ENCODE measurements at regions not wholly inside any gene's neighbourhood (a gene's known extent, or its start where the extent isn't known, plus 50 kb on each side); places are given as distances from the start of the nearest gene placed in this dataset.

DNA sequence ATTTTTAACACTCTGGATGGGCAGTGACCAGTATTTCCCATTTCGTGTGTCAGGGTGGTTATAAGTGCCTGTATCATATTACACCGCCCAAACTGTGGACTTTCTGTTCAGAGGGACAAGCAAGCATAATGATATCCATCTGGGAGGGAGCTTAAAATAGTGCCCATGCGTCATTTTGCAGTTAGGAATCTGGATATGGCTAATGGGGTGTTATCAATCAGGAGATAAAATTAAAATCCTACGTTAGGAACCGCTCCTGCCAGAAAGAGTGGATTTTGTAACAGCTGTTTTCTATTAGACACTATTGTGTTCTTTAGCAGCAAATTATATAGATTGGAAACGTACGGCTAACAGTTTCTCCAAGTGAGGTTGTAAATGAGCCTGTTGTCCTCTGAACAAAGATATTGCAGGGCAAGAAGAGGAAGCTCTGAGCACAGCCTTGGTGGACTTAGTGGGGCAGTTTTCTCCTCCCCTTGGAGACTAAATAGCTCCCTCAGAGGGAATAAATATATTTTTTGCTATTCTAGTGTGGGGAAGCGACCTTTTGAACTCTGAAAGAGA is 160.4 kb downstream of the SPATA31D1 start:
- no peak for DNase-seq (ENCODE audit: low read depth)
- no peak overlapping the region for H3K4me3 ChIP-seq (ENCODE audit: low read length)
- TF ChIP-seq, protein P1, sequence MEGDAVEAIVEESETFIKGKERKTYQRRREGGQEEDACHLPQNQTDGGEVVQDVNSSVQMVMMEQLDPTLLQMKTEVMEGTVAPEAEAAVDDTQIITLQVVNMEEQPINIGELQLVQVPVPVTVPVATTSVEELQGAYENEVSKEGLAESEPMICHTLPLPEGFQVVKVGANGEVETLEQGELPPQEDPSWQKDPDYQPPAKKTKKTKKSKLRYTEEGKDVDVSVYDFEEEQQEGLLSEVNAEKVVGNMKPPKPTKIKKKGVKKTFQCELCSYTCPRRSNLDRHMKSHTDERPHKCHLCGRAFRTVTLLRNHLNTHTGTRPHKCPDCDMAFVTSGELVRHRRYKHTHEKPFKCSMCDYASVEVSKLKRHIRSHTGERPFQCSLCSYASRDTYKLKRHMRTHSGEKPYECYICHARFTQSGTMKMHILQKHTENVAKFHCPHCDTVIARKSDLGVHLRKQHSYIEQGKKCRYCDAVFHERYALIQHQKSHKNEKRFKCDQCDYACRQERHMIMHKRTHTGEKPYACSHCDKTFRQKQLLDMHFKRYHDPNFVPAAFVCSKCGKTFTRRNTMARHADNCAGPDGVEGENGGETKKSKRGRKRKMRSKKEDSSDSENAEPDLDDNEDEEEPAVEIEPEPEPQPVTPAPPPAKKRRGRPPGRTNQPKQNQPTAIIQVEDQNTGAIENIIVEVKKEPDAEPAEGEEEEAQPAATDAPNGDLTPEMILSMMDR (conservative IDR thresholded peaks at IDR 0.05; ENCODE audit: low read depth, low read length) = no peak

DNA sequence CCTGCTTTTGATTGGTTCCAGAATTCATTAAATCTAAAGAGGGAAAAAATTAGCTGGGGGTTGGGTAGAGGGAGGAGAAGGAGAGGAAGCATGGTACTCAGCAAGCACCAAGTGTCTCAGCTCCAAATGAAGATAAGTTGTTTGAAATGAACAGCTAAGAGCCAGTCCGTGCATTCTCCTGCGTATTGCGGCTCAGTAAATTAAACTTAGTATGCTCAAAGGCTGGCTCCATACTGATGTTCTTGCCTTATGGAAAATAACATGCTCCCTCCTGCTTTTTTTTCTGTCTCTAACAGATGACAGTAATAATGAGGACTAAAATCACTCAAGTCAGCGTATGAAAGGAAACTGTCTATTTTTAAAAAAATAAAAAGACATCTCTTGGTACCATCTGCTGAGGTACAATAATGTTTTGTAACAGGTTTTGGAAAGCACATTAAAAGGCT is 161.0 kb downstream of the SPATA31D1 start:
- TF ChIP-seq, protein P1 (conservative IDR thresholded peaks at IDR 0.05; ENCODE audit: low read depth, low read length) = no peak

DNA sequence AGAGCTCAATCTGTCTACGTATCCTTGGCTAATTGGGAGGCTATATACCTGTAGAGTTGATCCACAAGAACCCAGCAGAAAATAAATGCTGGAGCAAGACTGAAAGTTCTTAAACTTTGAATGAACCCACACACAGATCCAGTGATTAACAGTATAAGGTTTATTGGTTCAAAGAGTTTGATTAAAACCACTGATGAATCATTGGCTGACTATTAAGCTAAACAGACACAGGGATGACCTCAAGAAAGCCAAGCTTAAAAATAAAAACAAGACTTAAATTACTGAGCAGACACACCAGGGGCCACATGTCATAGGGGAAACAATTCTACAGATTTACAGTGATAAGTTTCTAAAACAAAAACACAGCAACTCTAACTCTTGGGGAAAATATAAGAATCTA is 163.6 kb downstream of the SPATA31D1 start:
- no peak overlapping the region for H3K4me3 ChIP-seq (ENCODE audit: low read length)
- TF ChIP-seq, protein P1 (conservative IDR thresholded peaks at IDR 0.05; ENCODE audit: low read depth, low read length) = no peak
- DNase-seq (ENCODE audit: low read depth) = no peak

More for the DNA sequence above, 161.0 kb downstream of the SPATA31D1 start:
- no peak overlapping the region for H3K4me3 ChIP-seq (ENCODE audit: low read length)
- no peak for DNase-seq (ENCODE audit: low read depth)

DNA sequence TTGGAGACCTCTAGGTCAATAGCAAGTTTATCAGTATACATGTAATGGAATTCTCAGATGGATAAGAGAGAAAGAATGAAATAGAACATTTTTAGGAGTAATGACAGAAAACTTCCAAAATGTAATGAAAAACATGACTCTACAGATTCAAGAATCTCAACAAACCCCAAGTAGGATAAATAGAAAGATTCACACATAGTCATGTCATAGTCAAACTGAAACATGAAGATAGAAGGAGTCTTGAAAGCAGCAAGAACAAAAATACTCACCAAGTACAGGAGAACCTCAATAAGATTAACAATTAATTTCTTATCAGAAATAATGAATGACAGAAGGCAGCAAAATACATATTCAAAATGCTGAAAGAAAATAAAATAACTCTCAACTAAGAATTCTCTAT is 164.5 kb downstream of the SPATA31D1 start:
- DNase-seq (ENCODE audit: low read depth) = no peak
- TF ChIP-seq, protein P1 (conservative IDR thresholded peaks at IDR 0.05; ENCODE audit: low read depth, low read length) = no peak
- no peak overlapping the region for H3K4me3 ChIP-seq (ENCODE audit: low read length)

- TF ChIP-seq, protein P1 (conservative IDR thresholded peaks at IDR 0.05; ENCODE audit: low read depth, low read length) = no peak
- no peak for DNase-seq (ENCODE audit: low read depth)
- no peak overlapping the region for H3K4me3 ChIP-seq (ENCODE audit: low read length)
Measured at GRCh38 chr9:82154573-82154972, 166.0 kb downstream of the SPATA31D1 start.

- H3K4me3 ChIP-seq (ENCODE audit: low read length) = no peak overlapping the region
- DNase-seq (ENCODE audit: low read depth) = no peak
- TF ChIP-seq, protein P1 (conservative IDR thresholded peaks at IDR 0.05; ENCODE audit: low read depth, low read length) = no peak
Measured at GRCh38 chr9:82161876-82162275, 173.3 kb downstream of the SPATA31D1 start.

GRCh38 chr9:82164159-82164558 is 175.6 kb downstream of the SPATA31D1 start:
- no peak for DNase-seq (ENCODE audit: low read depth)
- TF ChIP-seq, protein P1 (conservative IDR thresholded peaks at IDR 0.05; ENCODE audit: low read depth, low read length) = no peak
- no peak overlapping the region for H3K4me3 ChIP-seq (ENCODE audit: low read length)
